ENCODE measurements at regions not wholly inside any gene's neighbourhood (a gene's known extent, or its start where the extent isn't known, plus 50 kb on each side); places are given as distances from the start of the nearest gene placed in this dataset.
A peak's percentile ranks its signal among the peaks of the same experiment; 100 is the strongest.
"Not testable (repeated sequence)": the region's sequence is repeated elsewhere in the genome, so short reads cannot be mapped to it uniquely, and the experiment has no call there.

DNA sequence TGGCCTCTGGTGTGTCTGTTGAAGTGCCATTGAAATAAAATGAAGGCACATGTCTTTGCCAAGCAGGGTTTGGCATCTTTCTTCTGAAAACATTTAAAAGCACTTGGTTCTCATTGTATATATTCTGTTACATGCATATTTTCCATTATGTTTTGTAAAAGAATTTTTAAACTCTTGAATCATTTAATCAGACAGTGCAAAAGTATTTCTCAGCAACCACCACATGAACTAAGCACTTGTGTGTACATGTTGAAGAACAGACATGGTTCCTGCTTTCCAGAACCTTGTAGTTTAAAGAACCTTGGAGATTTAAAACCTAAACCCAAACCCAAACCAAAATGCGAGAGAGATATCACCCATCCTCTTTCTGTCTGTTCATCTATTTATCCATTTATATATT lies 220.3 kb upstream of the GIMD1 start:
- no peak for DNase-seq

DNA sequence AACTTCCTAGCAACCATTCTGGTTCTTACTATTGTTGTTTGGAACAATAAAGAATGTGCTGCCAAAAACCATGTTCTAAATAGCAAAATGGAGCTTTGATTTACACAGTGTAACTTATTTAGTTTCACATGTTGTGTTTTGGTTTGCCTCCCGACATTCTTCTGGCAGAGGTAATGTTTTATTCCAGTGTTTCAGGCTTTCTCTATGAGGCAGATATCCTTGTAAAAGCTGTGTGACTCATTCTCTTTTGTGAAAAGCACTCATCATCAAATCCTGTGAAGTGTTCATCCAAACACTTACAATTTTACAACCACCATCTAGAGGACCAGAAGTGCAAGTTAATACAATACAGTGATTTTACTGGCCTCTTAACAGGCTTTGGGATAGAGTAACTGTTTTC lies 219.0 kb upstream of the GIMD1 start:
- no peak for DNase-seq

DNA sequence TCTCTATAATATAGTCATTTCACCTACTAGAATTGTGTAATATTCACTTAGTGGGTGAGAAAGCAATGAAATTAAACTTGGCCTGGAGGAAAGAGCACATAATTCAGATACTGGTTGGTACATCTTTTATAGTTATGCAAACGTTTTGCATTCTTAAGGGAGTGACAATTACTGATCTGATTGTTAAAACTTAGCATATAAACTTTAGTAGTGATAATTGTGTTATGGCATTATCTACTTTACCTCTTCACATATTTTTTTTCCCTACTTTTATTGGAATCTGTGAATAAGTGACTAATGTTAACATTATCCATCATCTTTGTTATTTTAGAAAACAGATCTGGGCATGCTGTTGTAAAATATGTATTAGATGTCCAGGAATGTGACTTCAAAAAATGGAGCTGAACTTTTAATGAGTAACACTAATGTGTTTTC lies 217.4 kb upstream of the GIMD1 start:
- DNase-seq = no peak

DNA sequence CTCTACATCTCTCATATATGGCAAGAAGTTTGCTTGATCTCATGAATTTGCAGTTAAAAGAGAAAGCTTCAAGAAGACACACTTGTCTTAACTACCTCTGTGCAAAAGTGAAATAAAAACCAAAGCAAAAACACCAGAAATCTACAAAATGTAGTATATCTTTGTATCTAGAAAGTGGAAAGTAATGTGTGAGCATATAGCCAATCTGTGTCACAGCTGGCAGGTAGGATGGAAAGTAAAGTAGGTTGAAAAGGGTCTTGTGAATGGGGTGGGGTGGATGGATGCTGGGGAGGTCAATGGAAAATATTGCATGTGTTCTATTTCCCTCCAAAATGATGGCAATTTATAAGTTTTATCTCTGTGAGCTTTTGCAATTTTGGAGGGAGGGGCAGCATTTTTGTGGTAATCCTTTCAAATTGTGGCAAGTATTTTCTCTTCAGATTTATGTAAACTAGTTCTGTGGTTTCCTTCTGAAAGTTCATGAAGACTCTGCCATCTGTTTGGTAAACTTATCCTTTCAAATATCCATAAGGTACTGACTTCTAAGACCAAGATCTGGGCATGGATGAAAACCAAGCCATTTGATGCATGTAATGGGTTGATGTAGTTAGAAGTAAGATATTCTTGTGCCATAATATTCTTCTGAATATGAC lies 215.9 kb upstream of the GIMD1 start:
- no peak for DNase-seq

DNA sequence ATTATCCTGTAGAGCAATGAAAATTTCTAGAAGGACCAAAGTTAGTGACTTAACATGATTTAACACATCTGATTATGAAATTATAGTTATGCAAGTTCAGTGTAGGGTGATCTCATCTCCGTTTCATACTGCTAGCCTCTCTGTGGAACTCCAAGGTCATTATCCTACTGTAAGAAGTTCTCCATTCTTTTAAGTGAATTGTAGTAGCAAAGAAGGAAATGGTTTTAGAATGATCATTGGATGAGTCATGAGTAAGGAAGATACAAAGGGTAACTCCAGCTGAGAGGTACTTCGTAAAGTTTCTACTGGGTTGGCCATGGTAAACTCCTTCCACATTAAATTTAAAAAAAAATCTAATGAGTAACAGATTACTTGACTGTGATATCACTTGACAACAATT lies 215.0 kb upstream of the GIMD1 start:
- no peak for DNase-seq

DNA sequence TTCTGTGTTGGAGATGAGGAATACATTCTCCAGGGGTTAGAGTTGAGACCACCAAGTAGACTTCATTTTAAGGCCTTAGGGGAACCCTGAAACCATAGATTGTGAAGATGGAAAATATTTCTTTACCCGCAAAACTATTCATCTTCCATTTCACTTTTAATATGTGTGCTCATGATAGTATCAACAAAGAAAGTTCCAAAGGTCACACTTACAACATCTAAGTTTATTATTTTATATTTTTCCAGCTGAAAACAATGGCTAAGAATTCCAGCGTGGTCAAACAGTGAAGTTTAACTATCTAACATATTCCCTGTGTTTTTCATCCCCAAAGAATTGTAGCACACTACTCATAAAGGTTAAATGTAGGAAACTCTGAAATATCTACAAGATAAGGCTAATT lies 214.5 kb upstream of the GIMD1 start:
- DNase-seq = no peak

DNA sequence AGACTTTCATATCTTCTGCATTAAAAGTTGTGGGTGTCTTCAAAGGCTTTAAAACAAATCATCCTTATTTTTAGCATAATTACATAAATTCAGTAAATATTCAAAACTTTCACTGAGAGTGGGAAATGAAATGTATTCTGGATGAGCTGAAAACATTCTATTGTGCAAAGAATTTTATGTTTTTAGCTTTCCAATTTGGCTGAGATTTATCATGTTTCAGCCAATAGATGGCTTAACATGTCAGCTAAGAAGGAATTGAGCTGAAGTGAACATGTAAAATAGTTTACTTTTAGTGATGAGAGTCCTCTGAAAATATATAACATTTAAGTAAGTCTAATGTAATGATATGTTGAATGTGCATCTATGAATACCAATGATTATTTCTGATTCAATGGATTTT lies 213.5 kb upstream of the GIMD1 start:
- no peak for DNase-seq

DNA sequence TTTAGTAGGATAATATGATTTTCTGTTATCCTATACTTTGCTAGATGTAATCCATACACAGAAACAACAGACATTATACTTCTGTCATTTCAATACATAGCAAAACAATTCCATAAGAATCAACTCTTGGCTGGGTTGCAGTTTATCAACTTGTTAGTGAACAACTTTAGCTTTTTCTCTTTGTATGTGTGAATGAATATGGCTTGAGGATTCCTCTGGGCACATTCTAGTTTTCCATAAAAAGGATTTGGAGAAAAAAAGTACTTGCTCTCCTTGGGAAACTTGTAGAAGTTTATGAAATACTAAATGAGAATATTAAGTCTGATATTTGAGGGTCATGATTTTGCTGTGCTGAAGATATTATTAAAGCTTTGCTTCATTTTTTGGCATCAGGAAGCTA lies 210.7 kb upstream of the GIMD1 start:
- no peak for DNase-seq

DNA sequence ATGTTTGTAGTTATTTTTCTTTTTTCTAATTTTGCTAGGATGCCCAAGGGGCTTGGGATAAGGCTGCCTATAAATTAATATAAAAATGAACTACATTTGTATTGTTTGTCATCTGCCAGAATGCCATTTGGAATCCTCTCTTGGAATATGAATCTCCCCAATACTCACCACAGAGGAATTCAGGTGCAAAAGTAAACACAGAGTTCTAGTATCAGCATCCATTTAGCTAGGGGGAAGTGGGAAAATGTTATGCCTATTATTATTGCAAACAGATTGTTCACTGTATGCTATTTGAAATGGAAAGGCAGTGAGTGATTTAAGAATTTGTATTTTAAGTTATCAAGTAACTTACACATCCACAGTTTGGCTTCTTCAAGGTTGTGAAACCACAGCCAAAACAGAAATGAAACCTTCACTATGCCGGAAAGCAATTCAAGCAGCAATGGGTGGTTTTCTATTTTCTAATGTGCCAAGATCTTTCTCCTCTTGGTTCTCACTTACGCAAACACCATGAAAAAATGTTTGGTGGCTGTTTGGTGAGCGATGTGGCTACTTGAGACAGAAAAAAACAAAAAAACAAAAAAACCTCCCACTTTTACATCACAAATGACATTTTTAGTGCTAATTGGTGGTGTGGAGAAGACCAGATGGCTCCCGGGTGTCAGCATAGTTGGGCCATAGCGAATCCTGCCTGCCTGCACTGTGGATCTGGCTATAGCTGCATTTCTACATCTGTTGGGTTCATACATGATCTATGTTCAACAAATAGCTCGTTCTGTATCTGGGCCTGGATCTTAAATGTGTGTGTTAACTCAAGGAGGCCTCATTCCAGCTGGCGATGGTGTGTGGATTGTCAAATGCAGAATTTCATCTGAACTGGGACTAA lies 200.8 kb upstream of the GIMD1 start:
- DNase-seq = no peak

DNA sequence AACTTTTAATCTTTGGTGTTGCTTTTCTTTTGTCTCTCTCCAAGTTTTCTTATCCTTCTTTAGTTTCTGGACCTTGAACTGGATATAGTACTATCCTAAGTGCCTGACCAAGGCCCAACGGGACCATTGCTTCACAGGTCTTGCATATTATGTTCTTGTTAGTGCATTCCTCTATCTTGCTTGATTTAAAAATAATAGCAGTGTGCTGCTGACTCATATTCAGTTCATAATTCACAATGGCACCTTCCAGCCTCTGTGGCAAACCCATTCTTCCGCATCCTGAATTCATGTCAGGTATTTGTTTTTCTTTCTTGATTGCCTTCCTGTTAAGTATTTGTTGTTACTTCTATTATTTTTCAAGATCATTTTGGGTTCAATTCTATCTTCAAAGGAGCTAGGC lies 197.1 kb upstream of the GIMD1 start:
- DNase-seq = no peak

DNA sequence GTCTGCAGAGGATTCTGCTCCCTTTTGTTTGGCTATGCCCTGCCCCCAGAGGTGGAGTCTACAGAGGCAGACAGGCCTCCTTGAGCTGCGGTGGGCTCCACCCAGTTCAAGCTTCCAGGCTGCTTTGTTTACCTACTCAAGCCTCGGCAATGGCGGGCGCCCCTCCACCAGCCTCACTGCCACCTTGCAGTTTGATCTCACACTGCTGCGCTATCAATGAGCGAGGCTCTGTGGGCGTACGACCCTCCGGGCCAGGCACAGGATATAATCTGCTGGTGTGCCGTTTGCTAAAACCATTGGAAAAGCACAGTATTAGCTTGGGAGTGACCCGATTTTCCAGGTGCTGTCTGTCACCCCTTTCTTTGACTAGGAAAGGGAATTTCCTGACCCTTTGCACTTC lies 195.1 kb upstream of the GIMD1 start:
- not testable (repeated sequence) for DNase-seq

DNA sequence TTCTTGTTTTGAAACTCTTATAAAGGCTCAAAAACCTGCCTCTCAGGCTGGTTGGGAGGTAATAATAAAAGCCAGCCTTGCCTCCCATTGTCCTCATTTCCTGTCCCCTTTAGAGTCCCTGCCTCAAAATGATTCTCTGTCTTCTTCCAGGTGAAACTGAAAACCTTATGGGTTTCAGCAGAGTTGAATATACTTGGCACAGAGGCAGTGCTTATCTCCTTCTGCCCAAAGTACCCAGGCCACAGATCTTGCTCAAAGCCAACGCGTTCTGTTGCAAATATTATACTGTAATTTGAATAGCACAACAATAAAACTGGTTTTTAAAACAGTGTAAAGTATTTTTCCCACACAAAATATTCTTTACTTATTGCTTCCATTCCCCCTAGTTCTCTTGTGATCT lies 183.1 kb upstream of the GIMD1 start:
- no peak for DNase-seq

DNA sequence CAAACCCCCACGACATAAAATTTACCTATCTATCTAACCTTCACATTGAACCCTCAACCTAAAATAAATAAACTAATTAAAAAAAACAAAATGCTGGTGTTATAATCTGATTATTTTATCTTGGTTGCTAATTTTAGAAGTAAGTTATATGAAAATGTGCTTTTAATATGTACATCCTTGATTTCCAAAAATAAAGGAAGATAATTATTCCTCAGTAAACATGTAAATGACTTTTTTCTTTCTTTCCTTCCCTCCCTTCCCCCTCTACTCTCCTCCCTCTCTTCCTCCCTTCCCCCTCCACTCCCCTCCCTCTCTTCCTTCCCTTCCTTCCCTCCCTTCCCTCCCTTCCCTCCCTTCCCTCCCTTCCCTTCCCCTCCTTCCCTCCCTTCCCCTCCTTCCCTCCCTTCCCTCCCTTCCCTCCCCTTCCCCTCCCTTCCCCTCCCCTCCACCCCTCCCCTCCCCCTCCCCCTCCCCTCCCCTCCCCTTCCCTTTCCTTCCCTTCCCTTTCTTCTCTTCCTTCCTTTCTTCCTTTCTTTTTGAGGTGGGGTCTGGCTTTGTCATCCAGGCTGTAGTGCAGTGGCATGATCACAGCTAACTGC lies 180.0 kb upstream of the GIMD1 start:
- DNase-seq = no peak

DNA sequence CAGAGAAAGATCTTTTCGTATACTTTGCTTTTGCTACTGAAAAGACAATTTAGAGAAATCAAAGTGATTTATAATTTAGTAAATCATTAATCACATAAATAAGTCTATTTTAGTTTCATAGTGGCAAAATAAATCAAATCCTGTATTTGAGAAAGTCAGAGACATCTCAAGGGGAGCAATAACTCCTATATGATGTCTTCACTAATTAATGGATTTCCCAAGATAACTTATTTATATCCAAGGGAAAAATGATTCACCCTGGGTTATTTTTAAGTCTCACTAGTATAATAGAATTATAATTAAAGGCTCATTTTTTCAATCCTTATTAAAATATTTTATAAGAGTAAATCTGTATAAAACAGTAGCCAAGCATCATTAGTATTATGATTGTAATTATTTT lies 177.8 kb upstream of the GIMD1 start:
- DNase-seq = no peak

DNA sequence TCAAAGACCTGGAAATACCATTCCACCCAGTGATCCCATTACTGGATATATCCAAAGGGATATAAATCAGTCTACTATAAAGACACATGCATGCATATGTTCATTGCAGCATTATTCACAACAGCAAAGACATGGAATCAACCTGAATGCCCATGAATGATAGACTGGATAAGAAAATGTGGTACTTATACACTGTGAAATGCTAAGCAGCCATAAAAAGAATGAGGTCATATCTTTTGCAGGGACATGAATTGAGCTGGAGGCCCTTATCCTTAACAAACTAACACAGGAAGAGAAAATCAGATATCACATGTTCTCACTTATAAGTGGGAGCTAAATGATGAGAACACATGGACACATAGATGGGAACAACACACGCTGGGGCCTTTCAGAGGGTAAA lies 174.0 kb upstream of the GIMD1 start:
- not testable (repeated sequence) for DNase-seq

DNA sequence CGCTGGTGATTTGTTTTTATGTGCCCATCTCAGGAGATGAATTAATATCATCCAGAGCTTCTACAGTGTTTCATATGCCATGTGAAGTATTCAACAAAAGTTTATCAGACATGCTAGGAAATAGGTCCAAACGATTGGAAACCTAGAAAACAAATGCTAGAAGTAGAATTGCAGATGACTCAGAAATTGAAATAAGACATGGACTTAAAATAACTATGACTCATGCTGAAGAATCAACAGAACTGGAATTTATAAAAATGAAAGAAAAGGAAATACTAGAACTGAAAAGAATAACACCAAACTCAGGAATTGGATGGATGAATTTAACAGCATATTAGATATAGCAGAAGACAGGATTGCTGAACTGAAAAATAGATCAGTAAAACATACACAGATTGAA lies 172.7 kb upstream of the GIMD1 start:
- no peak for DNase-seq

DNA sequence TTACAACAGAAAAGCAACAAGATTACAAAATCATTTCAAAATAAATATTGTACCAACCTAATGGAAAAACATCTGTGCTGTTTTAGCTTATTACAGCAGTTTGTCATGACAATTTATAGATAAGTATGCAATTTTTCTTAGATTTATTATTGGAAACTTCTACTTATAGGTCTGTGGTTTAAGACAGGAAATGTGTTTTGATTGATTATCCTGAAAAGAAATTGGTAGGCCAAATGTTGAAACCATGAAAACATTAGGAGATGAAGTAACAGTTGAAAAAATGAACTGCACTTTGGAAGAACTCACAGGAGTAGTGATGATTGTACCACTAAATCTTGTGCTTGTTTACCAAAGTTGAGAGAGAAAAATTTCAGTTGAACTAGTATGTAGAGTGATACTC lies 162.2 kb upstream of the GIMD1 start:
- no peak for DNase-seq

DNA sequence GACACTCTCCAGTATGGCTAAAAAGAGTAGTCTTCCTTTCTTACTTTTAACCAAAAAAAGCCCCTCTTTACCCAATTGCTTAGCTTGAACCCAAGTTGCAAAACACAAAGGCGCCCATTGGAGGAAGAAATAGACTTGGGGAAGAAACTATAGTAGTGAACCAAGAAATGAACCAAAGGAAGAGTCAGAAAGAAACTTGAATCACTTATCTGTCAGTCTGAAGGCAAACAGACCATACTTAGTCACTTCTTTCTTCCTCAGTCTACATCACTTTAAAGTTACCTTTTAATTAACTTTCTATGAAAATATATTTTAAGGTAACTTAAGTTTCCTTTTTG lies 161.4 kb upstream of the GIMD1 start:
- DNase-seq = peak; percentile 51

DNA sequence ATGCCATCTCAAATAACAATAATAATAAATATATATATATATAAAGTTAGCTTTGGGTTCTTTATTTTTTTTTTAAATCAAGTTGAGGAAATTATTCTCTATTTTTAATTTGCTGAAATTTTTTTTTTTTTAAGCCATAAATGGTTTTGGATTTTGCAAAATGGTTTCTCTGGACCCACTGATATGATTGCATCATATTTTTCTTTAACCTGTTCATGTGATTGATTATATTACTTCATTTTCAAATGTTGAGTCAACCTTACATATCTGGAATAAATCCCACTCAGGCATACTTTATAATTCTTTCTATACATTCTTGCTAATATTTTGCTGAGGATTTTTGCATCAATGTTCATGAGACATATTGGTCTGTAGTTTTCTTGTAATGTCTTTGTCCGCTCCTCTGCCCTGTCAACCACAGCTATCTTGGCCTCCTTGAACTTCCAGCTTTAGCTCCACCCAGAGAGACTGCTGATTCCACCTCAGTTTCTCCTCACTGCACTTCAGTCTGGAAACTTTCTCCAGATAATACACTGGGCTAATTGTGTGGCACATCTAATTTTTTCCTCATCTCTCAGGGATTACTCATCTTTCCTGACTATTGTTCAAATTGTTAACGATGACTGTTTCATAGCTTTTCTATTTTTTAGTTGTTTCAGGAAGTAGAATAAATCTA lies 160.9 kb upstream of the GIMD1 start:
- DNase-seq = no peak

DNA sequence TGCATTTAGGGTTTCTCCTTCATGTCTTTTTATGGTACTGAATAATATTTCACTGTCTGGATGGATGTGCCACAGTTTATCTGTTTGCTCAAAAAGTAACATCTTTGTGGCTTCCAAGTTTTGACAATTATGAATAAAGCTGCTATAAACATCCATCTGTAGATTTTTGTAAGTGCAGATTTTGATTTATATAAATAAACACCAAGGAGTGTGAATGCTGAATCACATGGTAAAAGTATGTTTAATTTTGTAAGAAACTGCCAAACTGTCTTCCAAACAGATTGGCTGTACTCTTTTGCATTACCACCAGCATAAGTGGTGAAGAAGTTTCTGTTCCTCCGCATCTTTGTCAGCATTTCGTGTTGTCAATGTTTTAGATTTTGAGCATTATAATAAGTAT lies 158.7 kb upstream of the GIMD1 start:
- no peak for DNase-seq

DNA sequence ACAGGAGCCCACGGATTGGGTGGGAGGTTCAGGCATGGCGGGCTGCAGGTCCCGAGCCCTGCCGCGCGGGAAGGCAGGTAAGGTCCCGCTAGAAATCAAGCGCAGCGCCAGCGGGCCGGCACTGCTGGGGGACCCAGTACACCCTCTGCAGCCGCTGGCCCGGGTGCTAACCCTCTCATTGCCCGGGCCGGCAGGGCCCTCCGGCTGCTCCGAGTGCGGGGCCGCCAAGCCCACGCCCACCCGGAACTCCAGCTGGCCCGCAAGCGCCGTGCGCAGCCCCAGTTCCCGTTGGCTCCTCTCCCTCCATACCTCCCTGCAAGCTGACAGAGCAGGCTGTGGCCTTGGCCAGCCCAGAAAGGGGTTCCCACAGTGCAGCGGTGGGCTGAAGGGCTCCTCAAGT lies 156.8 kb upstream of the GIMD1 start:
- not testable (repeated sequence) for DNase-seq

DNA sequence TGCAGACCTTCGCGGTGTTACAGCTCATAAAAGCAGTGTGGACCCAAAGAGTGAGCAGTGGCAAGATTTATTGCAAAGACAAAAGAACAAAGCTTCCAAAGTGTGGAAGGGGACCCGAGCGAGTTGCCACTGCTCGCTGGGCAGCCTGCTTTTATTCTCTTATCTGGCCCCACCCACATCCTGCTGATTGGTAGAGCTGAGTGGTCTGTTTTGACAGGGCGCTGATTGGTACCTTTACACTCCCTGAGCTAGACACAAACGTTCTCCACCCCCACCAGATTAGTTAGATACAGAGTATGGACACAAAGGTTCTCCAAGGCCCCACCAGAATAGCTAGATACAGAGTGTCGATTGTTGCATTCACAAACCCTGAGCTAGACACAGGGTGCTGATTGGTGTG lies 156.2 kb upstream of the GIMD1 start:
- not testable (repeated sequence) for DNase-seq

DNA sequence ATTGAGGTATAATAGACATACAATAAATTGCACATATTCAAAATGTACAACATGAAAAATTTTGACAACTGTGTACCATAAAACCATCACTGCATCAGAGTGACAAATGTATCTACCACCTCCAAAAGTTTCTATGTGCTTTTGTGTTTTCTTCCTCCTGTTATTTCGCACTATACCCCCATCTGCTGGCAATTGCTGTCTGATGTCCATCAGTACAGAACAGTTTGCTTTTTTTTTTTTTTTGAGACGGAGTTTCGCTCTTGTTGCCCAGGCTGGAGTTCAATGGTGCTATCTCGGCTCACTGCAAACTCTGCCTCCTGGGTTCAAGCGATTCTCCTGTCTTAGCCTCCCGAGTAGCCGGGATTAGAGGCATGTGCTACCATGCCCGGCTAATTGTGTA lies 154.3 kb upstream of the GIMD1 start:
- no peak for DNase-seq

DNA sequence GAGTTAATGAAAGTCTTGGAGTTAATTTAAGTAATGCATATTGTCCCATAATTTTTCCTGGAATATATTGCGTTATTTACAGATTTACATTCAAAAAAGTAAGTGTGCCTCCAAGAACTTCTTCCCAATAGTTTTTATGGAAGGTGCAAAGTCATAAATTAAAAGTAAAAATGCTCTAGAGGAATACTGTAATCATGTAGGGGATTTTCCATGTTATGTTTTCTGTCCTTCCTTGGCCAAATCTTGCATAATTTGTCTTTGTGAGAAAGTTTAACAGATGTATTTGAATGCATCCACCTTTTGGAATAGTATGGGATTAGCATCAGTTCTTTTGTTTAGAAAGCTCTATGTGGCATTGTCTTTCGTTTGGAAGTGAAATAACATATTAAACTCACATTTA lies 144.1 kb upstream of the GIMD1 start:
- no peak for DNase-seq
